PC-9 (cell line): ENCODE measurements at regions not wholly inside any gene's neighbourhood (a gene's known extent, or its start where the extent isn't known, plus 50 kb on each side); places are given as distances from the start of the nearest gene placed in this dataset.

Experiments
- EZH2 ChIP-seq: fragments of 200-600 bp; sonication (generic); IDR thresholded peaks from 2 replicates; pipeline ENCODE4 v1.8.0; 2017; ENCODE audit warnings: antibody characterized with exemption, low read depth
- TF ChIP-seq, protein P1 (sequence below): fragments of 200-600 bp; sonication (generic); conservative IDR thresholded peaks from 2 replicates; pipeline ENCODE4 v1.6.1; 2017; ENCODE audit warnings: mixed run types, antibody characterized with exemption, mild to moderate bottlenecking, moderate library complexity

DNA sequence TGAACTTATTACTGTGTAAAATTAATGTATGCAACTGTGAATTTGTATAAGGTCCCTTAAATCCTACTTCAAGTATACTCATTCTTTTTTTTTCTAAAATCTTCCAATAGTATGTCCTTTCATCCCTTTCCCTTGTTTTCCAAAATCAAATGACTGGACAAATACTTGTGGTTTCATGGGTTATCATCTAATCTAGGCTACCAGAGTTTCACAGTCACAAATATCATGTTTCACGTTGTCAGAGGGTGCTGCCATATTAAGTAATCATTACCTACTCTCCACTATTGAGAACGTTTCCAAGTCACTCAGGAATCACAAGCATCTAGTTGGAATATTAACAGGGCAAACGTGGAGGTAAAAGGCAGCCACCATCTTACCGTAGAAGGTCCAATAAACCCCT, 1235.0 kb upstream of the TENM3 start:
- no peak for TF ChIP-seq EZH2
- TF ChIP-seq, protein P1, sequence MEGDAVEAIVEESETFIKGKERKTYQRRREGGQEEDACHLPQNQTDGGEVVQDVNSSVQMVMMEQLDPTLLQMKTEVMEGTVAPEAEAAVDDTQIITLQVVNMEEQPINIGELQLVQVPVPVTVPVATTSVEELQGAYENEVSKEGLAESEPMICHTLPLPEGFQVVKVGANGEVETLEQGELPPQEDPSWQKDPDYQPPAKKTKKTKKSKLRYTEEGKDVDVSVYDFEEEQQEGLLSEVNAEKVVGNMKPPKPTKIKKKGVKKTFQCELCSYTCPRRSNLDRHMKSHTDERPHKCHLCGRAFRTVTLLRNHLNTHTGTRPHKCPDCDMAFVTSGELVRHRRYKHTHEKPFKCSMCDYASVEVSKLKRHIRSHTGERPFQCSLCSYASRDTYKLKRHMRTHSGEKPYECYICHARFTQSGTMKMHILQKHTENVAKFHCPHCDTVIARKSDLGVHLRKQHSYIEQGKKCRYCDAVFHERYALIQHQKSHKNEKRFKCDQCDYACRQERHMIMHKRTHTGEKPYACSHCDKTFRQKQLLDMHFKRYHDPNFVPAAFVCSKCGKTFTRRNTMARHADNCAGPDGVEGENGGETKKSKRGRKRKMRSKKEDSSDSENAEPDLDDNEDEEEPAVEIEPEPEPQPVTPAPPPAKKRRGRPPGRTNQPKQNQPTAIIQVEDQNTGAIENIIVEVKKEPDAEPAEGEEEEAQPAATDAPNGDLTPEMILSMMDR, result no peak
